Upper lobe of left lung (tissue), 4 donors: ENCODE measurements at regions not wholly inside any gene's neighbourhood (a gene's known extent, or its start where the extent isn't known, plus 50 kb on each side); places are given as distances from the start of the nearest gene placed in this dataset.

ENCODE experiments used
- EP300 ChIP-seq, 4 donors: sonication (generic); formaldehyde crosslinking; IDR thresholded peaks; one replicate each; pipeline ENCODE4 v1.5.1; 2017; ENCODE audit warnings: antibody characterized with exemption in 4 of 4, control low read depth in 2 of 4
- POLR2A ChIP-seq, 4 donors: fragments of 450-650 bp; IDR thresholded peaks; one replicate each; pipeline ENCODE4 v1.5.1; 2016 to 2017; ENCODE audit warnings: antibody characterized with exemption in 4 of 4, mild to moderate bottlenecking in 2 of 4
- POLR2AphosphoS5 ChIP-seq, 2 donors: sonication (generic); formaldehyde crosslinking; IDR thresholded peaks; one replicate each; pipeline ENCODE4 v1.5.1; 2017; ENCODE audit warnings: antibody characterized with exemption in 2 of 2
- TF ChIP-seq, protein P1 (sequence below), 6 experiments: fragments of 450-650 bp in 4 of 6; fragments of 200-600 bp in 2 of 6; sonication (generic) in 2 of 6; IDR thresholded peaks; one replicate each; pipeline ENCODE4 v1.5.1; 2016 to 2019; ENCODE audit warnings: antibody characterized with exemption in 6 of 6

- TF ChIP-seq POLR2A (IDR thresholded peaks at IDR 0.05) (no peak), EP300 (IDR thresholded peaks at IDR 0.05) (no peak), POLR2AphosphoS5 (IDR thresholded peaks at IDR 0.05) (no peak)
- TF ChIP-seq, protein P1, sequence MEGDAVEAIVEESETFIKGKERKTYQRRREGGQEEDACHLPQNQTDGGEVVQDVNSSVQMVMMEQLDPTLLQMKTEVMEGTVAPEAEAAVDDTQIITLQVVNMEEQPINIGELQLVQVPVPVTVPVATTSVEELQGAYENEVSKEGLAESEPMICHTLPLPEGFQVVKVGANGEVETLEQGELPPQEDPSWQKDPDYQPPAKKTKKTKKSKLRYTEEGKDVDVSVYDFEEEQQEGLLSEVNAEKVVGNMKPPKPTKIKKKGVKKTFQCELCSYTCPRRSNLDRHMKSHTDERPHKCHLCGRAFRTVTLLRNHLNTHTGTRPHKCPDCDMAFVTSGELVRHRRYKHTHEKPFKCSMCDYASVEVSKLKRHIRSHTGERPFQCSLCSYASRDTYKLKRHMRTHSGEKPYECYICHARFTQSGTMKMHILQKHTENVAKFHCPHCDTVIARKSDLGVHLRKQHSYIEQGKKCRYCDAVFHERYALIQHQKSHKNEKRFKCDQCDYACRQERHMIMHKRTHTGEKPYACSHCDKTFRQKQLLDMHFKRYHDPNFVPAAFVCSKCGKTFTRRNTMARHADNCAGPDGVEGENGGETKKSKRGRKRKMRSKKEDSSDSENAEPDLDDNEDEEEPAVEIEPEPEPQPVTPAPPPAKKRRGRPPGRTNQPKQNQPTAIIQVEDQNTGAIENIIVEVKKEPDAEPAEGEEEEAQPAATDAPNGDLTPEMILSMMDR (IDR thresholded peaks at IDR 0.05): no peak
Measured at GRCh38 chr2:147137711-147138110, 707.1 kb upstream of the ACVR2A start.
